IPS-20b (cell line): ENCODE measurements at regions not wholly inside any gene's neighbourhood (a gene's known extent, or its start where the extent isn't known, plus 50 kb on each side); places are given as distances from the start of the nearest gene placed in this dataset.

Experiments
- H3K27ac ChIP-seq: one replicate; pipeline ENCODE4 v1.5.1; 2013; ENCODE audit warnings: low read length
- H3K27me3 ChIP-seq: 2 replicates; pipeline ENCODE4 v1.6.1; 2013; ENCODE audit warnings: mild to moderate bottlenecking, low read length, inconsistent platforms; ENCODE audit not compliant: insufficient read depth
- H3K36me3 ChIP-seq: 2 replicates; pipeline ENCODE4 v1.6.1; 2013; ENCODE audit warnings: low read depth, mild to moderate bottlenecking, inconsistent platforms, low read length, moderate library complexity; ENCODE audit not compliant: insufficient read depth
- H3K4me1 ChIP-seq: 2 replicates; pipeline ENCODE4 v1.6.1; 2013; ENCODE audit warnings: mild to moderate bottlenecking, control low read depth, inconsistent platforms, low read length, moderate library complexity; ENCODE audit not compliant: insufficient read depth
- H3K4me3 ChIP-seq: 2 replicates; pipeline ENCODE4 v1.5.1; 2013; ENCODE audit warnings: mild to moderate bottlenecking, low read length, inconsistent platforms
- H3K9ac ChIP-seq: 2 replicates; pipeline ENCODE4 v1.6.1; 2013; ENCODE audit warnings: low read depth, mild to moderate bottlenecking, inconsistent platforms, low read length, moderate library complexity
- H3K9me3 ChIP-seq: 2 replicates; pipeline ENCODE4 v1.6.1; 2013; ENCODE audit warnings: mild to moderate bottlenecking, low read depth, low read length, inconsistent platforms; ENCODE audit not compliant: insufficient read depth

DNA sequence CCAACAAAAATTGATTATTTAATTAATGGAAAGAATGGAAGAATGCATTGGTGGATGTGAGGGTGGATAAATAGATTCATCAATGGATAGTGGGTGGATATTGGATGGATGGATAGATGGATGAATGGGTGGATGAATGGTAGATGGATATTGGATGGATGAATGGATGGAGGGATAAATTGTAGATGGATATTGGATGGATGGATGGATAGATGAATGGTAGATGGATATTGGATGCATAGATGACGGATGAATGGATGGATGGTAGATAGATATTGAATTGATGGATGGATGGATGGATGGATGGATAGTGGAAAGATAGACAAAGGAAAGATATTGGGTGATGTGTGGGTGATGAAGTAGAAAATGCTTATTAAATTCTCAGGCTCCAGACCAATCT is 123.6 kb upstream of the KAZN start:
- Histone ChIP-seq H3K9ac (no peak overlapping the region), H3K36me3 (no peaks in the 10 kb centered on the region), H3K4me1 (no peaks in the 10 kb centered on the region), H3K27ac (no peak overlapping the region), H3K27me3 (no peaks in the 10 kb centered on the region; the same call in 1 of the 2 replicates), H3K9me3 (no peaks in the 10 kb centered on the region), H3K4me3 (no peak overlapping the region)

DNA sequence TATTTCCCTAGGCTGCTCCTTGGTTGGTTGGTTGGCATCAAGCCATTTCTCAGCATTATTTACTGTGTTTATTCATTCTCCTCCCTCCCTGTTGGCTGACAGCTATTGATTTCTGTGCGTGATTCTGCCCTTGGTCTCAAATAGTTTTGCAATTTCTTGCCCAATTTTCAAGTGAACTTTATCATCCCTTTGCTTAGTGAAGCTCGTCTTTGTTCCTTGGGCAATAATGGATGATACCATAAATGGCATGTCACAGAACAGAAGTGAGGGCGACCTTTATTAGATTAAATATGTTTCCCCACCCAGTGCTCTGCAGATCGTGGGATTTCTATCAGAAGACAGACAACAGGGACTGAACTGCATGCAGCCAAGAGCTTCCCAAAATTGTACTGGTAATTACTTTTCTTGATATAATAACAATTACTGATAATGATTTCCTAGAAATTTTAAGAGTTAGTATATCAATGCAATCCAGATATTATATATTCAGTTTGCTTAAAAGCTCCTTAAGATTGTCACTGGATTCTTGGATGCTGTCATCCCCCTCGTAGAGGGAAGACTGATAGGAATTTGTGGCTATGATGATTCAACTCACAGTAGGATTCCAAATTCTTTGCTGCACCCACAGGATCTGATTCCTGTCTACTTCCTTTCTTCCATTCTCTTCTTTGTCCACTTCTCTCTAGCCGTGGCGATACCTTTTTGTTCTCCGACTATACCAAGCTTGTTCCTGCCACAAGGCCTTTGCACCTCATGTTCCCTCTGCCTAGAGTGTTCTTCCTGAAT is 122.1 kb upstream of the KAZN start:
- H3K9me3 ChIP-seq = no peaks in the 10 kb centered on the region
- H3K27me3 ChIP-seq = no peaks in the 10 kb centered on the region; the same call in 1 of the 2 replicates
- H3K4me3 ChIP-seq = no peak overlapping the region
- no peaks in the 10 kb centered on the region for H3K4me1 ChIP-seq
- no peaks in the 10 kb centered on the region for H3K36me3 ChIP-seq
- no peak overlapping the region for H3K27ac ChIP-seq
- H3K9ac ChIP-seq = no peak overlapping the region

GRCh38 chr1:14478120-14478519 is 120.4 kb upstream of the KAZN start:
- no peaks in the 10 kb centered on the region for H3K9me3 ChIP-seq
- H3K4me3 ChIP-seq = no peak overlapping the region
- H3K27ac ChIP-seq = no peak overlapping the region
- H3K36me3 ChIP-seq = no peaks in the 10 kb centered on the region
- peaks cover 3% of the 10 kb centered on the region; the same call in 1 of the 2 replicates for H3K4me1 ChIP-seq
- H3K9ac ChIP-seq = no peak overlapping the region
- no peaks in the 10 kb centered on the region; the same call in 1 of the 2 replicates for H3K27me3 ChIP-seq

DNA sequence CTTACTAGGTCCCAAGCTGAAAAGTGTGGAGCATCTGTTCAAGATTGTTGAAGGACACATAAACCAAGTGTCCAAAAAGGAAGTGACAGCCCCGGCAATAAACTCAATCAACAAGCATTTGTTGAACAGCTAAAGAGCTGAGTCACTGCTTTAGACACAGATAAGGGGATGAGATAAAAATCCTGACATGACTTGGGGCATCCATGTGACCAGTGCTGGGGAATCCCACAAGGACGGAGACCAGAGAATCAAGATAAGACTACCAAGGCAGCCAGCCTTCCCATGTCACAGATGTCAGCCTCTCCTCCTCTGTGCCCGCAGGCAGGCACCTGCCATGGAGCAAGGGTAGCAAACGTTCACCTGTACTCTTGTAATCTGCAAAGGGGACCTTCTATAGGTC is 118.6 kb upstream of the KAZN start:
- Histone ChIP-seq H3K27me3 (no peaks in the 10 kb centered on the region; the same call in 1 of the 2 replicates), H3K4me3 (no peak overlapping the region), H3K9me3 (peaks cover 3% of the 10 kb centered on the region; the same call in 1 of the 2 replicates), H3K27ac (no peak overlapping the region), H3K9ac (no peak overlapping the region), H3K4me1 (peaks cover 5% of the 10 kb centered on the region; the same call in 1 of the 2 replicates), H3K36me3 (no peaks in the 10 kb centered on the region)

DNA sequence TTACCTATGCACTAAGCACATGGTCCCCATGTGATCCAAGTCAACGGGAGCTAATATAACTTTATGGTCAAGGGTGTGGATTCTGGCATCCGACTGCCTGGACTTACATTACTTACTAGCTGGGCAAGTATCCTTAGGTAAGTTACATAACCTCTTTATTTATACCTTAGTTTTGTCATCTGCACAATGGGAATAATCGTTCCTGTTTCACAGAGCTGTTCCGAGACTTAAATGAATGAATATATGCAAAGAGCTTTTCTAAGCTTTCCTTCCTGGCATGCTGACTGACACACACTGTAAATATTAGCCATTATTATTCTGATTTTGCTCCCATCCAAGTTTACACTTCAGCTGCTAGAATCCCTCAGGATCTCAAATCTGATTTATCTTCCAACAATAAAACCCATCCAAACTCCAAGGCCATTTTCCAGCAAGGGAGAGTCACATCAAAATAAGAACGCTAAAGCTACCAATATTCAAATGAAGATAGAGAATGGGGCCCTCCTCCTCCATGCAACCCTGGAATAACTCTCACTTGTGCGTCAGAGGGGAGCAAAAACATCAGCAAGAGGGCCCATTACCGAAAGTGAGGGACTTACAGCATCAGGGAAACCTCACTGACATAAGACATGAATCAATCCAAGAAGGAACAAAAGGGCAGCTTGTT is 115.6 kb upstream of the KAZN start:
- Histone ChIP-seq H3K27me3 (no peaks in the 10 kb centered on the region; the same call in 1 of the 2 replicates), H3K36me3 (no peaks in the 10 kb centered on the region), H3K4me1 (peaks cover 5% of the 10 kb centered on the region; the same call in 1 of the 2 replicates), H3K9me3 (peaks cover 3% of the 10 kb centered on the region; the same call in 1 of the 2 replicates), H3K9ac (no peak overlapping the region), H3K4me3 (no peak overlapping the region), H3K27ac (no peak overlapping the region)

DNA sequence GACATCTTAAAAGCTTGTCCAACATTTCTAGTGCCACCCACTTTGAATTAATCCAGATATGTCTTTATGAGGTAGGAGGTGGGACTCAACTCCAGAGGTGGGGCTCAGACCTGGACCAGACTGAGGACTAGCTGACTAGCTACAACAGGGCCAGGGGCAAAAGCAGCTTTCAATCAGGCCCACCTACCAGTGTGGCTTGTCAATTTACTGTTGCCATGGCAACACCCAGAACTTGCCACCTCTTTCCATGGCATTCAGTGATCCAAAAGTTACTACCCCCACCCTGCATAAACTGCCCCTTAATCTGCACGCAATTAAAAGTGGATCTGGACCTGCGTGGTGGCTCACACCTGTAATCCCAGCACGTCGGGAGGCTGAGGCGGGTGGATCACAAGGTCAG is 113.2 kb upstream of the KAZN start:
- Histone ChIP-seq H3K4me3 (no peak overlapping the region), H3K27me3 (no peaks in the 10 kb centered on the region; the same call in 1 of the 2 replicates), H3K9me3 (peaks cover 3% of the 10 kb centered on the region; the same call in 1 of the 2 replicates), H3K27ac (no peak overlapping the region), H3K36me3 (no peaks in the 10 kb centered on the region), H3K9ac (no peak overlapping the region), H3K4me1 (peaks cover 5% of the 10 kb centered on the region; the same call in 1 of the 2 replicates)

GRCh38 chr1:14486401-14487201 is 111.9 kb upstream of the KAZN start:
- Histone ChIP-seq H3K27me3 (no peaks in the 10 kb centered on the region; the same call in 1 of the 2 replicates), H3K4me1 (peaks cover 5% of the 10 kb centered on the region; the same call in 1 of the 2 replicates), H3K9me3 (peaks cover 3% of the 10 kb centered on the region; the same call in 1 of the 2 replicates), H3K9ac (no peak overlapping the region), H3K27ac (no peak overlapping the region), H3K4me3 (no peak overlapping the region), H3K36me3 (no peaks in the 10 kb centered on the region)

DNA sequence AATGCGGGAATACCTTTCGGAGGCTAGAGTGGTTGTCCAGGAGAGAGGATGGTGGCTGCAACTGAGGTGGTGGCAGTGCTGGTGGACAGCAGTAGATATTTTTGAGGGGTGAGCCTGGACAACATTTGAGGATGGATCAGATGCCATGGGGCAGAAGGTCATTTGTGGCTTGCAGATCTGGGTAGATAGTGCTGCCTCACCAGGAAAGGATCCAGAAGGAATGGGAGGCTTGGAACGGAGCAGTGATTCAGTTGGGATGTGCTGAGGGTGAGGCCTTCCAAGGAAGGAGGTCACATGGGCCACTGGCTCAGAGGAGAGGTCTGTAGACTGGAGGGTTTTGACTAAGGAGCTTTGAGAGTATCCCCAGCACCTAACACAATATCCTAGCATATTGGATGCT is 110.8 kb upstream of the KAZN start:
- Histone ChIP-seq H3K4me3 (no peak overlapping the region), H3K4me1 (peaks cover 5% of the 10 kb centered on the region; the same call in 1 of the 2 replicates), H3K36me3 (no peaks in the 10 kb centered on the region), H3K27me3 (no peaks in the 10 kb centered on the region; the same call in 1 of the 2 replicates), H3K9me3 (peaks cover 3% of the 10 kb centered on the region; the same call in 1 of the 2 replicates), H3K9ac (no peak overlapping the region), H3K27ac (no peak overlapping the region)

DNA sequence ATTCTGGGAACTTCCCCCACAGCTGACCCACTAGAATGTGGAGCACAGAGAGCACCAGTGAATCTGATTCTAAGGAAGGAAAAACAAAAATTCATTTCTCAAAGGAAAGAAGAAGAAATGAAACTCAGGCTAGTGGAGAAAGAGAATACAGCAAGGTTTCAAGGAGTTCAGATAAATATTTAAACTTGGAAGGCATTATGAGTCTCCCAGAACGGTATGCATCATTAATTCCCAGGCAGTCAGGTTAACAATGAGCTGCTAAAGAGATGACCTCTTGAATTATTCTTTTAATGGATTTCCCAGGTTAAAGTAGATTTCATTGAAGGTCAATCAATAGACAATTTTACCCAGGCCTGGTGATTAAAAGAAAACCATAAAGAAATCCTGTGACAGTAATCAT is 103.6 kb upstream of the KAZN start:
- Histone ChIP-seq H3K36me3 (no peaks in the 10 kb centered on the region), H3K27ac (no peak overlapping the region), H3K9ac (no peak overlapping the region), H3K9me3 (no peaks in the 10 kb centered on the region), H3K4me3 (no peak overlapping the region), H3K27me3 (no peaks in the 10 kb centered on the region), H3K4me1 (peaks cover 6% of the 10 kb centered on the region; the same call in 1 of the 2 replicates)

DNA sequence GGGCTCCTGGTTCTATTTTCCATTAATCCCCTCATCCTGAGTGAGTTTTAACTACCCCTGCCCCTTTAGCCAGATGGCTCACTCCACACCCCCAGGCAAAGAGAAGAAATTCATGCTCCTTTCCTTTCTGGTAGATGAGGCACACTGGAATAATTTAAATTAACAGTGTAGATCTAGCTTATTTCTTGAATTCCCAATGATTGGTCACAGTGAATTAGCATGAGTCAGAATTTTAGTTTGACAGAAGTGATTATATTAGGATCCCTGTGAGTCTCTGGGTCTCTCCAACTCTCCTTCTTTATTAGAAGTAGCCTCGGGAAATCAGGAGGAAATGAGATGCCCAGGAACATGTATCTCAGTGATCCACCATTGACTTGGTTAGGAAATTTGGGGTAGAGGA is 103.1 kb upstream of the KAZN start:
- no peaks in the 10 kb centered on the region for H3K27me3 ChIP-seq

DNA sequence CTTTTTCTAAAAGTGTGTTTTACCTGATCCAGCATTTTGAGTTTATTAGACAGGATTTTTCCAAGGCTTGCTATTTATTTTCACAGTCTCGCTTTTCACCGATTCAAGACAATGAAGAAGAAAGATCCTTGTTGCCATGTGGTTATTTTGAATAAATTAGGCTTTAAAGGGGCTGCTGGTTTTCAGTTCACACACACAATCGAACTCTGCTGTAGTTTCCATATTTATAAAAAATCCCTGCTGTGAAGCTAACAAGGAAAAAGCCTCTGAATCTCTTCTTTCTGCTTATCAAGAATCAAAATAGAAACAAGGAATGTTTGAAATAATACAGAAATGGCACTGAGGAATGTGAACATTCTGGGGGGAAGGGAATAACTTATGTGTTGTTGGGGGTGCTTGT is 102.5 kb upstream of the KAZN start:
- H3K4me3 ChIP-seq = no peak overlapping the region
- H3K27me3 ChIP-seq = no peaks in the 10 kb centered on the region
- no peaks in the 10 kb centered on the region for H3K36me3 ChIP-seq
- H3K4me1 ChIP-seq = peaks cover 6% of the 10 kb centered on the region; the same call in 1 of the 2 replicates
- H3K9me3 ChIP-seq = no peaks in the 10 kb centered on the region
- H3K9ac ChIP-seq = no peak overlapping the region
- H3K27ac ChIP-seq = no peak overlapping the region

More for the DNA sequence above, 103.1 kb upstream of the KAZN start:
- H3K4me1 ChIP-seq = peaks cover 6% of the 10 kb centered on the region; the same call in 1 of the 2 replicates
- no peak overlapping the region for H3K27ac ChIP-seq
- no peak overlapping the region for H3K9ac ChIP-seq
- no peaks in the 10 kb centered on the region for H3K9me3 ChIP-seq
- H3K4me3 ChIP-seq = no peak overlapping the region
- no peaks in the 10 kb centered on the region for H3K36me3 ChIP-seq
